Activated T-helper 17 cell treated with anti-CD3 and anti-CD28 coated beads, Interleukin-2, amount 50 U/mL, for 72 hours (primary cell): ENCODE measurements at regions not wholly inside any gene's neighbourhood (a gene's known extent, or its start where the extent isn't known, plus 50 kb on each side); places are given as distances from the start of the nearest gene placed in this dataset.

ENCODE experiments used
- ATAC-seq: fragments of 150-1000 bp; cut with Tn5 transposase; replicated peaks from 2 replicates; pipeline ENCODE4 v1.10.0; 2021; ENCODE audit warnings: mild to moderate bottlenecking, moderate library complexity
- H3K27ac Mint-ChIP-seq: one replicate; pipeline ENCODE4 v1.8.0; 2022; ENCODE audit warnings: mixed read lengths
- H3K27me3 Mint-ChIP-seq: one replicate; pipeline ENCODE4 v1.8.0; 2022; ENCODE audit warnings: mixed read lengths
- H3K36me3 Mint-ChIP-seq: one replicate; pipeline ENCODE4 v1.8.0; 2022; ENCODE audit warnings: low read depth, mild to moderate bottlenecking, mixed read lengths
- H3K4me1 Mint-ChIP-seq: one replicate; pipeline ENCODE4 v1.8.0; 2022; ENCODE audit warnings: mixed read lengths
- H3K4me3 Mint-ChIP-seq: one replicate; pipeline ENCODE4 v1.8.0; 2022; ENCODE audit warnings: mild to moderate bottlenecking, mixed read lengths
- H3K9me3 Mint-ChIP-seq: one replicate; pipeline ENCODE4 v1.8.0; 2022; ENCODE audit warnings: mixed read lengths

DNA sequence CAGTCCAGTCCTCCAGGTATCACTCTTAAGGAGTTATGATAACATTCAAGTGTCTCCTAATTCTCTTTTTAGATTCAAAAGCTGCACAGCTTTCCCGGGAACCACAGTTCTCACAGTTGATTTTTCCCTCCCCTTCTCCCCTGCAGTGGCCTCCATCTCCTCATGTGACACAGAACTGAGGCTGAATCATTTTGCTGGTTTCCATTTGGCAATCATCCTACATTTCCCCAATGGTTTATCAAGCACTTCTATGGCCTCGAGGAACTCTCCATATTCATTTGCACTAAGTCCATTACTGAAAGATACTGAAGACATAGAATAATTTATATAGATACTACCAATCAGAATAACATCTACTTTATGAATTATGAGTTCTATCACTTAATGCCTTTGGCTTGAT, 484.9 kb downstream of the GPAM start:
- ATAC-seq, result no peak
- H3K27ac Mint-ChIP-seq, result no peak overlapping the region
- no peaks in the 10 kb centered on the region for H3K4me1 Mint-ChIP-seq
- no peaks in the 10 kb centered on the region for H3K36me3 Mint-ChIP-seq
- no peak overlapping the region for H3K4me3 Mint-ChIP-seq
- no peaks in the 10 kb centered on the region for H3K27me3 Mint-ChIP-seq
- H3K9me3 Mint-ChIP-seq, result no peaks in the 10 kb centered on the region

DNA sequence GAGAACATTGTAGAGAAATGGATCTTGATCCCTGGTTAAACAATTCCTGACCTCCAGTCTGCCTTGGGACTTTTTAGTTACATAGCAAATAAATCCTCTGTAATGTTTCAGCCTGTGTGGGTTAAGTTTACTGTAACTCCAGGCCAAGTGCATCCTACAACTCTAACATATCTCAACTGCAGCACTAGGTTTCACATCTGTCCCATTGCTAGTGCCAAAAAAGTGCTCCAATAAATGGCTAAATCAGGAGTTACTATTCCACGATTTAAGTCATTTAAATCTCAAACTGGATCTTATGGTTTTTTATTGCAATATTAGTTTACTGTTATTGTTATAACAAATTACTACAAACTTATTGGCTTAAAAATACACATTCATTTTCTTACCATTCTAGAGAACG, 479.6 kb downstream of the GPAM start:
- H3K27me3 Mint-ChIP-seq, result no peaks in the 10 kb centered on the region
- H3K36me3 Mint-ChIP-seq, result no peaks in the 10 kb centered on the region
- H3K4me1 Mint-ChIP-seq, result no peaks in the 10 kb centered on the region
- no peak overlapping the region for H3K4me3 Mint-ChIP-seq
- H3K9me3 Mint-ChIP-seq, result no peaks in the 10 kb centered on the region
- no peak for ATAC-seq
- H3K27ac Mint-ChIP-seq, result no peak overlapping the region

DNA sequence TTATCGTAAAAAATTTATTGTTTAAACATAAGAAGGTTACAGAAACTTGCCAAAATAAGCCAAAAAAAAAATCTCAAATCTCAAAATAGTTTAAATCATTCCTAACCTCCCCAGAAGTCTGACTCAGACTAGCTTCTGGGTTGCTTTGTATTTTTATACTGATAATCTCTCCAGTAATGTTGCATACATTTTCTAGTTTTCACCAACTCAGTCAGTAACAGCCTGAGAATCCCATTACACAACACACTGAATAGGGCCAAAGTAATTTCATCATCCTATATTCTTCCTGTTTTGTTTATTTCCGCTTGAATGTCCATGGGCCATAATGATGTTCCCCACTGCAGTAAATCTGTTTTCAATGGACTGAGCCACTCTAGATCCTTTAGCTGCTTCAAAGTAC, 478.5 kb downstream of the GPAM start:
- H3K36me3 Mint-ChIP-seq, result no peaks in the 10 kb centered on the region
- no peak for ATAC-seq
- H3K4me1 Mint-ChIP-seq, result no peaks in the 10 kb centered on the region
- H3K9me3 Mint-ChIP-seq, result no peaks in the 10 kb centered on the region
- no peak overlapping the region for H3K4me3 Mint-ChIP-seq
- no peak overlapping the region for H3K27ac Mint-ChIP-seq
- no peaks in the 10 kb centered on the region for H3K27me3 Mint-ChIP-seq

DNA sequence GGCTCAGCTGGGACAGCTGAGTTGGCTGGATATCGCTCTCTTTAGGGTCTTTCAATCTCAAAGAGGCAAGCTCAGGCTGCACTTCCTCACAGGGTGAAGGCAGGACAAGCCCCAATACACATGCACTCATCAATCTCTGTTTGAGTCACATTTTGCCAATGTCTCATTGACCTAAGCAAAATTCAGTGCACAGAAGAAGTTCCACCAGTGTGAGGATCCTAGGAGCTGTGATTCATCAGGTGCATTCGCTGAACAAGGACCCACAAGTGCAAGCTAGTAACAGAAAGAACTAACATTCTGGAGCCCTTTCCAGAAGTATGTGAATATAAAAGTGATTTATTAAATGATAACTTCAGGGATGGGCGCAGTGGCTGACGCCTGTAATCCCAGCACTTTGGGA, 477.2 kb downstream of the GPAM start:
- no peak overlapping the region for H3K4me3 Mint-ChIP-seq
- no peak for ATAC-seq
- H3K27ac Mint-ChIP-seq, result no peak overlapping the region
- H3K27me3 Mint-ChIP-seq, result no peaks in the 10 kb centered on the region
- H3K9me3 Mint-ChIP-seq, result no peaks in the 10 kb centered on the region
- H3K36me3 Mint-ChIP-seq, result no peaks in the 10 kb centered on the region
- no peaks in the 10 kb centered on the region for H3K4me1 Mint-ChIP-seq

DNA sequence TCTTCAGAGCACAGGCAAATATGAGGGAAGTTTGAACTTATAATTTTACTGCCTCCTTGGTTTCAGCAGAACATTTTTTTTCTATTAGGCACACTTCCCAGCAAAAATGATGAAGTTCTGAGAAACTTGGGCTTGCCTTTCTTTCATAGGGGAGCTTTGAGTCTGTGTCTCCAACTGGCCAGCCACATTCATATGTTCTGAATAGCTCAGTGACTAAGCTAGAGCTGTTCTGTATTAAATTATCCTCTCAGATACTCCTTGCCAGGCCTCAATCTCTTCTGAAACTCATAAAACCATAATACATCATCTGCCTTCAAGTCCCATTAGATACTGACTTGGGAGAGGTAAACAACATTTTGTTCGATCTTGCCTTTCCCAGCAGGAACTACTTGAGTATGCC, 476.5 kb downstream of the GPAM start:
- Mint-ChIP-seq H3K27ac (no peak overlapping the region), H3K4me3 (no peak overlapping the region), H3K4me1 (no peaks in the 10 kb centered on the region), H3K27me3 (no peaks in the 10 kb centered on the region), H3K36me3 (no peaks in the 10 kb centered on the region), H3K9me3 (no peaks in the 10 kb centered on the region)
- ATAC-seq, result no peak

DNA sequence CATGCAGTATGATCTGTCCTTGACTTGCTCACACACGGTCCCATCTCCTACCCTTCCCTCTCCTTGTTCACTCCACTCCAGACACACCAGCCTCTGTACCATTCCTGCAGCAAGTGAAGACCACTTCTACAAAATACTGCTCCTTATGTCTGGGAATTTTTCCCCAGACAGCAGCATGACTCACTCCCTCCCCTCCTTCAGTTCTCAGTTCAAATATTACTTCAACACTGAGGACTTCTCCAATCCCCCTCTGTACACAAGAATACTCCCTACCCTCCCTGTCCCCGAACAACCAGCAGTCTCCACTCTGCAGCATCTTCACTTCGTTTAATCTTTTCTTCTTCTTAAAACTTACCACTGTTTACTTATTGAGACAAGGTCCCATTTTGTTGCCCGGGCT, 474.0 kb downstream of the GPAM start:
- Mint-ChIP-seq H3K4me1 (no peaks in the 10 kb centered on the region), H3K27me3 (no peaks in the 10 kb centered on the region), H3K9me3 (no peaks in the 10 kb centered on the region), H3K27ac (no peak overlapping the region), H3K36me3 (no peaks in the 10 kb centered on the region), H3K4me3 (no peak overlapping the region)
- no peak for ATAC-seq

DNA sequence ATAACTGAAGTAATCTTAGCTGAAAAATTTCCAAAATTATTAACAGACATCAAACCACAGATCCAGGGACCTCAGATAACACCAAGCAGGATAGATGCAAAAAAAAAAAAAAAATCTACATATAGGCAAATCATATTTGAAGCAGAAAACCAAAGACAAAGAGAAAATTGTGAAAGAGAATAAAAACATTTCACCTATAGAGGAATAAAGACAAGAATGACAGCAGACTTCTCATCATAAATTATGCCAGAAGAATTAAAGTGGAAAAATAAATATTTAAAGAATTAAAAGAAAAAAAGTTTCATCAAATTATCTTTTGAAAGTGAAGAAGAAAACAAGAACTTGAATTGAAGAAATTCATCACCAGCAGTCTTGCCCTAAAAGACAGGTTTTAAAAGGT, 467.5 kb downstream of the GPAM start:
- H3K27ac Mint-ChIP-seq, result no peak overlapping the region
- no peaks in the 10 kb centered on the region for H3K36me3 Mint-ChIP-seq
- no peaks in the 10 kb centered on the region for H3K27me3 Mint-ChIP-seq
- ATAC-seq, result no peak
- H3K4me1 Mint-ChIP-seq, result no peaks in the 10 kb centered on the region
- H3K9me3 Mint-ChIP-seq, result peaks cover 17% of the 10 kb centered on the region
- no peak overlapping the region for H3K4me3 Mint-ChIP-seq

DNA sequence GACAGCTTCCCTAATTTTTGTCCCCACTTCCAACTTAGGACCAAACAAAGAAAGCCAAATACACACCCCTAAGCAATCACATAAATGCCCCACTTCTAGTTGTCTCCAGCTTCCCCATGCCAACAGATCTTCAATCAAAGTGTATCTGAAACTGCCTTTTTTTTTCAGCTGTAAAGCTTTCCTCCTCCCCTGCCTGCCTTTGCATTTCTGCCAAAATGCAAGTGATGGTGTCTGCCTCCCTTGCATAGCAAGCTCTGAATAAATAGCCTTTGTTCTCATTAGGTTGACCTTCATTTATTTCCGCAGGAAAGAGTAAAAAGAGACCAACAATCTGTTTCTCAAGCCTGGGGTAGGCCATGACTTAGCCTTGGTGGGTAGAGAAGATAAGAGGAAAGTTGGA, 459.4 kb downstream of the GPAM start:
- H3K27ac Mint-ChIP-seq, result no peak overlapping the region
- no peaks in the 10 kb centered on the region for H3K36me3 Mint-ChIP-seq
- H3K4me1 Mint-ChIP-seq, result no peaks in the 10 kb centered on the region
- H3K27me3 Mint-ChIP-seq, result no peaks in the 10 kb centered on the region
- H3K9me3 Mint-ChIP-seq, result no peaks in the 10 kb centered on the region
- ATAC-seq, result no peak
- no peak overlapping the region for H3K4me3 Mint-ChIP-seq

DNA sequence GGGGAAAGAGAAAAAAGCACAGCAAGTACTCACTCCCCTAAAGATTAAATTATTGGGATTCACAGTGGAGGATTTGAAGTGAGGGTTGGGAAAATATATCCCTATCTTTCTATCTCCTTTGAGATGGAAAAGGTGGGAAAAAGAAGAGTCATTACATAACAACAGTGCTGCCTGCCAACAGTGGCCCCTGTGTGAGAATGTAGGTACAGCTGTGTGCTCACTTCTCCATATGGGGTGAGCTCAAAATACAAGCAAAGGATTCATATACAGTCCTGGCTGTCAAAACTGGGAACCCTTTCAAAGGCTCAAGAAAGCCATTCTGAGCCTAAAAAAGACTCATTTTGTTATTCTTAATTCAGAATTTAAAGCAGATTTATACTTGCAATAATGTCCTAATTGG, 458.5 kb downstream of the GPAM start:
- Mint-ChIP-seq H3K36me3 (no peaks in the 10 kb centered on the region), H3K4me3 (no peak overlapping the region), H3K4me1 (no peaks in the 10 kb centered on the region), H3K9me3 (no peaks in the 10 kb centered on the region), H3K27ac (no peak overlapping the region), H3K27me3 (no peaks in the 10 kb centered on the region)
- ATAC-seq, result no peak

DNA sequence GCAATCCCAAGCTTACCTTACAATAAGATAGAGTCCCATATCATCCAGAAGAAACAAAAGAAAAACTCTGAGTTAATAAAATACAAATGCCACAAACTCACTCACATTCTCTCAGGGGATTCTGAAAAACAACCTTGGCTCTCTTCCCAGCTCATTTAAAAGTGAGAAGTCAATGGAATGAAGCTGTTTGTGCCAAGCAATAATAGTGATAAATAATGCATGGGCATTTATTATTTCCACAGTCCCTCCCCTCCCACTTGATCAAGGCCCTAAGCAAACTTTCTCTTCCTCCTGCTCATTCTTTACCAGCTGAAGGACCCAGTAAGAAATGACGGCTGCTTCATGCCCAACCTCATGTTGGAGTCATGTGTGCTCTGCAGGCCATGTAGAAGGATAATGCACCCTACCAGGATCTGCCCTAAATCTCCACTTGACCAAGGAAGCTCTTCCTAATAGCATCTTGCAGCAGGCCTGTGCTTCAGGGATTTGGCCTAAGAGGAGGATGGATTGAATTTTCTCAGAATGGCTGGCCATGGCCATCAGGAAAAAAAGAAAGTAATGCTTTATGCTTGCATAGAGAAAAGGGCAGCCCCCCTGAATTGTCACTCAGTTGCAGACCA, 451.3 kb downstream of the GPAM start:
- H3K27ac Mint-ChIP-seq, result no peak overlapping the region
- no peak for ATAC-seq
- peaks cover 13% of the 10 kb centered on the region for H3K27me3 Mint-ChIP-seq
- H3K4me3 Mint-ChIP-seq, result no peak overlapping the region
- H3K36me3 Mint-ChIP-seq, result no peaks in the 10 kb centered on the region
- no peaks in the 10 kb centered on the region for H3K4me1 Mint-ChIP-seq
- H3K9me3 Mint-ChIP-seq, result peaks cover 3% of the 10 kb centered on the region

DNA sequence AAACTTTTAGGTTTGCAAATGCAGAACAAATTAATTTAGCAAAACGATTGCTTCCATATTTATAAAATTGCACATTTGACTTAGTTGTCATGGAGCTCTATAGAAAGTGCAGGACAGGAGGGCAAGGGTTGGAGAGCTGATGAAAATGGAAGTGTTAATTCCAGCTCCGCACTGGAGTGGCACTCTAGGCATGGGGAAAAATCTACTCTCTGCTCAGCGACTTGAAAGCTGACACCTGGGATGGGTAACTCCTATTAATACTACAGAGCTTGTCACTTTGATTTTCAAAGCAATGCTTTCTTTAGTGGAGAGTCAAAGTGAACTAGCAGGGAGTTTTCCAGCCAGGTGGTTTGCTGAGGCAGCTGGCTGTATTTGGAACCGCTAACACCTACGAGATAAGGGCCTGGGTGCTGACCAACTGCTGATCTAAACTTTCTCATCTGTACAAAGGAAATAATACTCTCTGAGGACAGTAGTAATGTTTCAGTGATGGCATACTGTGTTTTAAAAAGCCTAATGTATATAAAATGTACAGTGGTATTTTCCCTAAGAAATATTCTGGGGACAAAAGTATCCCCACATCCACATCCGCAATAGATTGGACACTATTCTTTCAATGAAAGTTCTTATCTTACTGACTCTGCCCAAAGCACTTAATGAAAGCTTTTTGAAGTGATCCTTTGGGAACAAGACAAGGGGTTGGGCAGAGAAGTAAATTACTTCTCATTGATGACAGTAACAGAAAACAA, 444.3 kb downstream of the GPAM start:
- no peak for ATAC-seq
- Mint-ChIP-seq H3K27ac (no peak overlapping the region), H3K9me3 (peaks cover 2% of the 10 kb centered on the region), H3K4me1 (no peaks in the 10 kb centered on the region), H3K4me3 (no peak overlapping the region), H3K36me3 (no peaks in the 10 kb centered on the region), H3K27me3 (peaks cover 7% of the 10 kb centered on the region)

DNA sequence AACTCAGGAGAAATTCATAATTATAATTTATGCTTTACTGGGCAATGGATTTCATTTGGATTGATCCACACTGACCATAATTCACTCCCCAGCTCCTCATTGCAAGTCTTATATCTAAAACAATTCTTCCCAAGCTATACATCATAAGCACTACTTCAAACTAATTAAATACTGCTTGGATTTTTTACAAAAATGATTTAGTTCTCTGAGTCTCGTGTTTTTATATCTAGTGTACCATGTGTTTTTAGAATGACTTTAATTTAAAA, 443.8 kb downstream of the GPAM start:
- no peak for ATAC-seq
- no peak overlapping the region for H3K4me3 Mint-ChIP-seq

DNA sequence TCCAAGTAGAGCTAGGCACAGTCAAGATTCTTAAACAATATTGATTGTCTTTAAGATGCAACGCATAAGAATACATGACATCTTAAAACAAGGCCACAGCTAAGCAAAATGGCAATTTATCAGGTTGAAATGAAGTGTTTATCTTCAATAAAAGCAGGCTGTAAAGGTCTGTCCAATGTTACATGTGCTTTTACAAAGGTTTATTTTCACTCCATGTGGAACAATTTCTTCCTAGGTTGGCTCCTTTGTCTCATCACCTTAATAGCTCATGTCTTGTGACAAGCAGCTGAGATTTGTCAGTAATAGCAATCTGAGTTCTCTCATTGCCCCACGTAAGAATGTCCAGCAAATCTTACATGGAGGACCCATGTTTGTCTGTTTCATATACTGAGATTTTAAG, 437.6 kb downstream of the GPAM start:
- no peaks in the 10 kb centered on the region for H3K4me1 Mint-ChIP-seq
- no peaks in the 10 kb centered on the region for H3K36me3 Mint-ChIP-seq
- H3K27me3 Mint-ChIP-seq, result no peaks in the 10 kb centered on the region
- no peaks in the 10 kb centered on the region for H3K9me3 Mint-ChIP-seq
- H3K27ac Mint-ChIP-seq, result no peak overlapping the region
- H3K4me3 Mint-ChIP-seq, result no peak overlapping the region
- ATAC-seq, result no peak

More for the DNA sequence above, 443.8 kb downstream of the GPAM start:
- no peaks in the 10 kb centered on the region for H3K4me1 Mint-ChIP-seq
- H3K27me3 Mint-ChIP-seq, result peaks cover 4% of the 10 kb centered on the region
- no peak overlapping the region for H3K27ac Mint-ChIP-seq
- H3K36me3 Mint-ChIP-seq, result no peaks in the 10 kb centered on the region
- H3K9me3 Mint-ChIP-seq, result no peaks in the 10 kb centered on the region

DNA sequence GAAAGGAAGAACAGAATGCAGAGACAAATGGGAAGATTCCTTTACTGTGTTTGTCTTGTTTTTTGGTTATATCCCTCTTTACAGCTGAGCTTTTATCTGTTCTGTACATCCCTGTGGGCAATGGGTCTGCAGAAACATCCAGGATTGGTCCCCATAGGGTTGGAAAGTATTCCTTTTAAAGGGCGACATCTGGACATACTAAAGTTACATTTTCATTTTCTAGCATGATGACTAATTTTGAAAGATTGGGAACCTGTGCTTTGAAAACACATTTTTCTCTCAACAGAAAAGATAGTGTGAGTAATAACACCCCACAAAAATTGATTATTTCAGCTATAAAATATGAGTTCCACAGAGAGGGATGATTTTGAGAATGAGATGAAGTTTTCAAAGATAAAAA, 435.8 kb downstream of the GPAM start:
- no peaks in the 10 kb centered on the region for H3K9me3 Mint-ChIP-seq
- no peaks in the 10 kb centered on the region for H3K4me1 Mint-ChIP-seq
- no peak for ATAC-seq

DNA sequence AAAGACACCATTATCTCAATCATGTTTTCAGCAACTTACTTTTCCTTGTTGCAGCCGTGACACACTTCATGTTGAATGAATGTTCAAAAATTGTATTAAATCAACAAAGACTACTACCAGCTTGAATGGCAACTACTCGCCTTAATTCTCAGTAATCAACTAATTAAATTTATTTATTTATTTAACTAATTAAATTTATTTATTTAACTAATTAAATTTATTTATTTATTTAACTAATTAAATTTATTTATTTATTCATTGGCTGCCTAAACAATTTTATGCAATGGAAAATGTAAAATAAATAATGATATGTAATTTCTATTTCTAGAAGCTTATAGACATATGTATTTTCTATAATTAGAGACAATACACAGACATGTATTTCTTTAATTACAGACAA, 435.4 kb downstream of the GPAM start:
- no peaks in the 10 kb centered on the region for H3K36me3 Mint-ChIP-seq
- no peak overlapping the region for H3K4me3 Mint-ChIP-seq
- H3K9me3 Mint-ChIP-seq, result no peaks in the 10 kb centered on the region
- no peak overlapping the region for H3K27ac Mint-ChIP-seq
- no peaks in the 10 kb centered on the region for H3K4me1 Mint-ChIP-seq
- no peak for ATAC-seq
- H3K27me3 Mint-ChIP-seq, result no peaks in the 10 kb centered on the region

More for the DNA sequence above, 435.8 kb downstream of the GPAM start:
- H3K4me3 Mint-ChIP-seq, result no peak overlapping the region
- H3K27me3 Mint-ChIP-seq, result no peaks in the 10 kb centered on the region
- no peak overlapping the region for H3K27ac Mint-ChIP-seq
- H3K36me3 Mint-ChIP-seq, result no peaks in the 10 kb centered on the region
